ENCODE measurements at regions not wholly inside any gene's neighbourhood (a gene's known extent, or its start where the extent isn't known, plus 50 kb on each side); places are given as distances from the start of the nearest gene placed in this dataset.

DNA sequence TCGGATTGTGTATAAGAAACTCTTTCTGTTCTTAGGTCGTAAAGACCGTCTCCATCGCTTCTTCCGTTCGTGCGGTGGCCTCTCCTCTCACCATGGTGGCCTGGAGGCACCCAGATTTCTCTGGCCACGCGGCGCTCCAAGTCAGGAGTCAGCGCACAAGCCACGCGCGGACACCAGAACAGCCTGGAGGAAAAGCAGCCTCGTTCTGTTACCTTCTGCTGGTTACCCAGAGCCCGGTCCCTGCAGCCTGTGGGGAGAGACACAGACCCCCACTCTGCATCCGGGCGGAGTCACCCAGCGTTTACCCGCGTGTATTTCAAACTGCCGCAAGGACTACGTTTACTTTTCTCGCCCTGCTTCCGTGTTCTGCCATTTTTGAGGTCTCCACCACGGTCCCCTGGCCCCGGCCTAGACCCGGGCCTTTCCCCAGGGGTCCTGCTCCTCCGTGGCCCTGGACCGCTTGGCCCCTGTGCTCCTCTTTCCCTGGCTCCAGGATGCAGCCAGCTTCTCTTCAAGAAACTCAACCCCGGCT lies 776.1 kb downstream of the BRD1 start:
- DNase-seq = no peak

DNA sequence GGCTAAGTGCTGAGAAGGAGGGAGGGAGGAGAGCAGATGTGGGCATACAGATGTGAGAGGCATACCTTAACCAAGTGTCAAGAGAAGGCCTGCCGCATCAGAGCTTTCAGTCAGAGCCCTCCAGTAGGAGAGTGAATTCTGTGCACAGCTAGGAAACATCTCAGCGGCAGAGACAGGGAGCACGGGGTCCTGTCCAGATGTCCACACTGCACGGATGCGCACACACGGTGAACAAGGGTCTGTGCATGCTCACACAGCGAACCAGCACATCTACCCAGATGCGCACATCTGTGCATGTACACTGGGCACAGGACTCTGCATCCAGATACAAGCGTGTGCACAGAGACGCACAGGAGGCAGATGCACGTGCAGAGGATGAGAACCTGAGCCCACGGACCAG lies 778.0 kb downstream of the BRD1 start:
- no peak for DNase-seq

DNA sequence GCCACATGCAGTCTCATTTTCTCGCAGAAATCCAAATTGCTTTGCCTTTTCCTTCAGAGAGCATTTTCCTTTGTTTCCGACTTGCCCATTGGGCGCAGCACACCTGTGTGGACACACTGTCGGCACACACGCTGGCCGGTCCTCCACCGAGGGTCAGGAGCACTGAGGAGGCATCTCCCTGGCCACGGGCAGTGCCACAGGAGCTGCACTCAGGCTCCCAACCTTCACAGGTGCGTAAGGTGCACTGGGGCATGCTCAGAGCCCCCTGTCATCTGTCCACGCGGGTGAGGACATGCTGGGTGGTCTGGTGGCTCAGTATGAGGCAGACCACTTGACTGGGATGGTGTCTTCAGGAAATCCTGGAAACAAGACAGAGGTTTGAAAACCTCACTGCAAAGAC lies 779.1 kb downstream of the BRD1 start:
- DNase-seq = no peak

DNA sequence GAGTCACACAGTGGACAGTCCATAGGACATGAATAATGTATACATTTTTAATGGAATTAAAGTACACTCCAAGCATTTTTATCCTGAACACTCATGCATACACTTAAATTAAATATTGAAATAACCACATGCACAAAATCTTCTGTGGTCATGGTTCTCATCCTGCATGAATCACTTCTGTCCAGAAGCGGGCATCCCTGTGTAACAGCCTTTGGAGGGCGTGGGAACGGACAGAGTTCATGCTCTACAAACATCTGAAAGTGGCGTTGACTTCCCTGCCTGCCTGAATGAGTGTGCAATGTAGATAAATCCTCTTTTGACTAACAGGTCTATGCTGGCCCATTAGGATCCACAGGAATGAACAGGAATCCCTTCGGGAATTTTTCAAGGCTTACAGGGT lies 780.2 kb downstream of the BRD1 start:
- DNase-seq = no peak

DNA sequence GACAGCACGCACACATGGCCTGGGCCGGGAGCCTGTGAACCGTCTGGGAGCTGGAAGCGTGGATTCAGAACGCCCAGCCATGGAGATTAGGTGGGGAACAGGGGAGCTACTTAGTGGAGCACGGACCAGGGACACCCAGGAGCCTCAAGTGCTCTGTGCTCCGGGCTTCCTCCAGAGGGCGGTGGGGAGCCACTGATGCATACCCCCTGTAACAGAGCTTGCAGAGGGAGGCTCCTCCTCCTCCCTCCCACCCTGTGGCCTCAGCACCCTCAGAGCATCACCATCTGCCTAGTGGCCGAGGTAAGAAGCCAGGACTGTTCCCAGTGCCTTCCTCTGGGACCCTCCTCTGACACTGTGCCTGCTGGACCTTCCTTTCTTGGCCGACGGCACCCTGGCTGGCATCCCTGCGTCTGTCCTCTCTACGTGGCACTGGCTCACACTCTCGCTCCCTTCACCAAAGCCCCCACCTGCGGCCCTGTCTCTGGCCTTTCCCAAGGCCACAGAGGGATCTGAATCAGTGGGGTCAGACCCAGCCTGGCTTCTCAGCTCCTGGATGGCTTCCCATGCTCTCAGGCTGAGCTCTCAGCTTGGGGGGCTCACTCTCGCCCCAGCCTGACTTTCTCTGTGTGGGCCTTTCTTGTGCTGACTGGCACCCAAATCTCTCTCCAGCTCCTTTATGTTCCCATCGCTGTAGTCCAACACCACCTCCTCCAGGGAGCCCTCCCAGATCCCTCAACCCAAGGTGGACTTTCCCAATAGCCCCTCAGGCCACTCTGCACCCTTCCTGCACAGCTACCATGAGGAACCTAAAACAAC lies 780.9 kb downstream of the BRD1 start:
- no peak for DNase-seq

DNA sequence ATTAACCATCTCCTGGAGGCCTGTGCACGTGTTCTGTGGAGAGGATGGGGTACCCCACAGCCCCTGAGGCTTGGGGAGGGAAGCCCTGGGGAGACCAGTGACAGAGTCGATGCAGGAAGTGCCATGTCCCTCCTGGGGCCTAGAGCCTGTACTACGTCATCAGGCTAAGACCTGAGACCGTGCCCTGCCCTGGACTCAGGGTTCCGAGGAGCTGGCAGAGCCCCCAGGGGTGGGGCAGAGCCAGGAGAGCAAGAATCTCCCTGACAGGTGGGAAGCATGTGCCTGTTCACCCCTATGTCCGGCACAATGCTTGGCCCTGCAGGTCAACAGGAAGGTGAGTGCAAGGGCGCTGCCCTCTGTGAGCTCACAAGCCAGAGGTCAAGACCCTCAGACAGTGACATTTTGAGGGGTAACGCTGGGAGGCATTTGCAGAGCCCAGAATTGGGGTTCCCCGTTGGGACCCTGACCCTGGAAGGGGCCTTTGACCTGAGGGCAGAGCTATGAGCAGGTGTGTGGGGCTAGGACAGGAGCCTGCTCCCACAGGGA lies 781.6 kb downstream of the BRD1 start:
- DNase-seq = no peak

DNA sequence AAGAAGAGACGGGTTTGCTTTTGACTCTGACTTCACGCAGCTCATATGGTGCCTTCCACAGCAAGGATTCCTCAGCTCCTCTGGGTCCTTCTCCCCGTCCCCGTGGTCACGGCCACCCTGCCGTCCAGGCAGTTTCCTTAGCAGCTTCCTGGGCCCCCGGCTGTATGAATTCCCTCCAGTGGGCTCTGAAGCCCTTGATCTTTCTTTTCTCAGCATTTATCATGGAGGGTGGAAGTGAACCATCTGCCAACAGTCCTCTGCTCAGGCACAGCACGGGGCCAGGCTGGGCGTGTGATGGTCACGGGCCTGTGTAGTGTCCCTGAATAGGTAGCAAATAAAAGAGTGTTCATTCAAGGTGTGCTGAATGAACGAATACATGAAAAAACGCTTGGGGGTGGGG lies 782.4 kb downstream of the BRD1 start:
- no peak for DNase-seq

DNA sequence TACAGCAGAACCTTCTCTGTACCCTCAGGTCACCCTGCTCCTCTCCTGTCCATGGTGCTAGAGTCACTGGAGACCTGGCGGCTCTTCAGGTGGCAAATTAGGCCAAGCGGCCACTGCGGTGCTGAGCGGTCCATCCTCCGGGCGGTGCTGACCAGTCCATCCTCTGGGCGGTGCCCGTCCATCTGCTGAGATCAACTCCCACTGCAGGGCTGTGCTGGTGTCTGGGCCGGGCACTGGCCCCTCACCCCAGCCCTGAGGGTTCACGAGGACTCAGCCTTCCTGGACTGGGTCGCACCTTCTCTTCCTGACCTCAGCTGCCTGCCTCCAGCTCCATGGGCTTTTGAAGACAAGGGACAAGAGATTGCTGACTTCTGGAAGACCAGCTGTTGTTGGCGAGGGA lies 782.9 kb downstream of the BRD1 start:
- no peak for DNase-seq

DNA sequence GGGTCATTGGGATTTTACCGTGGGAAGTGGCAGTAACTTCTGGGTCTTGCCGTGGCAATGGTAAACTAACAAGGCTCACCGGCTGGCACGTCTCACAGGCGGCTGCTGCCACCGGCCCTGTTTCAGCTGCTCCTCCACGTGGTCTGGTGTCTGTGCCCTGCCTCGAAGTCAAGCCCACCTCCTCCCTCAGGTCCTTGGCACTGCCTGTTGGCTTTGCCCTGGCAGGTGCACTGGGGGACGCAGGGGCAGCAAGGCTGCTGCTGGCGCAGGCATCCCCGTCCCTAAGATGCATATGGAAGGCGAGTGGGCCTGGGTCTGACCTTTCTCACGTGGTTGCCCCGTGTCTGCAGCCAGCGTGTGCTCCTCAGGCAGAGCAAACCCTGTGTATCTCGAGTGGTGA lies 783.6 kb downstream of the BRD1 start:
- no peak for DNase-seq

DNA sequence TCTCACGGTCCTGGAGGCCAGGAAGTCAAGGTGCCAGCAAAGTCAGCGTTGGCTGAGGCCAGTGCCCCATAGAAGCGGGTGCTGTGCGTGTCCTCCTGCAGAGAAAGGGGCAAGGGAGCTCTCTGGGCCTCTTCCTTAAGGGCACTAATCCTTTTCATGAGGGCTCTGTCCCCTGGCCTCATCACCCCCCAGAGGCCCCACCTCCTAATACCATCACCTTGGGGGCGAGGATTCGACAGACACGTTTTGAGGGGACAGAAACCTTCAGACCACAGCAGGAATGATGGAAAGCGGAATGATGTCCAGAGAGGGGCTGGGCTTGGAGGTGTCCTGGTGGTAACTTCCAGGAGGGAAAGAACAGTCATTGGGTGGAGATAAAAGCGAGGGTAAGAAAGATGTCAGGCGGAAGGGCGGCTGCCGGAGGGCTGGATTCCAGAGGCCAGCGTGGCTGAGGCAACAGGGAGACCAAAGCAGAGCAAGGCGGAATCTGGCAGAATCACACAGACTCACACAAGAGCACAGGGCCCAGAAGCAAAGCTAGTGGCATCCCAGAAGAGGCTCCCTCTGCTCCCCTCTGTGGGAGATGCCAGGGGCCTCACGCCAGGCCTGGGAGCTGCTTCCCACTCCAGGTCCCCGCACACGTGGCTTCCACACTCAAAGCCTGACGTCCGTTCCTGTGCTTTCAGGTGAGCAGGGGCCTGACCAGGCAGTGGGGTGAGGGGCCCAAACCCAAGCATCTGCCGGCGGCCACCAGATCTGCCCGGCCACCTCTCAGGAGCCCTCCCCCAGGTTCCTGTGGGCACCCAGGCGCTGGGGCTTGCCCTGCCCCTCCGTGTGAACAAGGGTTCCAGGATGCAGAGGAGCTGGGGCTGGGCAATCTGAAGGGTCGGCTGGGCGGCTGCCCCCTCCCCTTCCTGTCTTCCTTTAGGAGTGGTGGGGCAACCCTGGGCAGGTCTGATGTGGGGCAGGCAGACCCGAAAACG lies 784.5 kb downstream of the BRD1 start:
- no peak for DNase-seq

DNA sequence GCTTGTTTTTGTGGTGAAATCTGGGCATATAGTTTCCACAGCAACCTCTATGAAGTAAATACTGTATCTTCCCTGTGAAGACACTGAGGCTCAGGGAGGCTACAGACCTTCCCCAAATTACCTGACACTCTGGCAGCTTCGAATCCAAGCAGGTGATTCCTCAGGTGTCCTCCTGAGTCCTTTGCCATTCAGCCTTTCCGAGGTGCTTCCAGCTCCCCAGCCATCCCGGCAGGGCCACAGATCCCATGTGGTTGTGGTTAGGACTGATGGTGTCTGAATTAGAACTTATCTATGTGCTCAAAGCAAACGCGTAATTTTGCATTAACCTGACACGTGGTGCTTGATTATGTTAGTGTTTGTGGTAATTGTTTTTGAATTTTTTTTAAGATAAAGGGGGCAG lies 785.6 kb downstream of the BRD1 start:
- DNase-seq = no peak

DNA sequence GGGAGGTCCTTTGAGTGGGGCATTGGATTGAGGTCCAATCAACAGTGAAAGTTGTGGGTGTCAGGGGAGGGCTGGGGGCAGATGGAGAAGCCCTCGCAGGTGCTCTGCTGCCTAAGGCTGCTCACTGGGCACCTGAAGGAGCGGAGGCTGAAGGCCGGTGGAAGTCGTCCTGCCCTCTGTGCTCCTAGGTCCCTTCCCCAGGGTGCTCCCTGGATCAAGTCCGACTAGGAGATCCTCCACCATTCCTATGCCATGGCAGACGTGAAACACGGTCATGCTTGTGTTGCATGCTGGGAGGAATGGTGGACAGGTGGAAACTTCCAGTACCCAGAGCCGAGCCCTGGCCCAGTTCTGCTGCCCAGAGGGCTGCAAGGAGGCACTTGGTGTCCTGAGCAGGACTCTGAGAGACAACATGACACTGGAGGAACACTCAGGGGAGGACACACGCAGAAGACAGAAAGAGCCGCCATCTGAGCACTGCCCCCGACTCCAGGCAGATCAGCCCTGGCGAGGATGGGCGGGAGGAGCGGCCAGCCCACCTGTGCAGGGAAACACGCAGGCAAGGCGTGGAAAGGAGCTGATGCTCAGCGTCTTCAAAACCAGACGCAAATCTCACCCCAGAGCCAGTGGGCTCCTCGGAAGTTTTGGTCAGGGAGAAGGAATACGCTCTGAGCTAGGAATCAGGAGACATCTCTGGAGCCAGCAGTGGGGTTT lies 786.8 kb downstream of the BRD1 start:
- no peak for DNase-seq

DNA sequence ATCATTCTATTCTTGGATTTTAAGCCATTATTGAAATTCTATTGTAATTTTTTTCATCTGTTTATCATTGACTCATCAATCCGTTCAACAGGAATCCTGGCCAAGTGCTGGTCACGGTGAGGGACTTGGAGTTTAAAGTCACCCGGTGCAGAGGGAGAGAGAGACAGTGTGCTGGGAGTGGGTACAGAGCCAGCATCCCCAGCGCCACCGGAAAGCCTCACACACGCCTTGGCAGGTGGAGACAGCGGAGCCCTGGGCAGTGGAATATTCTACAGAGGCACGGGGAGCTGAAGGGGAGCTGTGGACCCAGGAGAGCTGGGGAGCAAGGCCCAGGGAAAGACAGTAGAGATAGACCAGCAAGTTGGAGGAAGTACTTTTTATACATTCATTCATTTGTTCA lies 787.6 kb downstream of the BRD1 start:
- DNase-seq = no peak

DNA sequence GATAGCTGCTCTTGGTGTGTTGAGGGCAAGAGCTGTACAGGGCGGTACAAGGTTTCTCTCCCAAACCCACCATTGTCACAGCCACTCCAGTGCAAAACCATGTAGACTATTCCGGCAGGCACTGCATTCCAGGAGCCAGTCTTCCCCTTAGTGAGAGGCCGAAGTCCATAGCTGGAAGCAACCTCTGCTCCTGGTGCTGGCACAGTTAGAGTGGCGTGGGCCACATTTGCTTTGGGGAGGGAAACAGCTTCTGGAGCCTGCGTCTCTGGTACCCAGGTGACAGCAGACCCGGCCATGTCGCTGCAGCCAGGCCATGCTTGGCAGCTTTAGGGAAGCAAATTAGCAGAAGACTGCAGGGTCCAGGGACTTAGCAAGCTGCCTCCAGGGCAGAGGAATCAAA lies 788.0 kb downstream of the BRD1 start:
- no peak for DNase-seq

DNA sequence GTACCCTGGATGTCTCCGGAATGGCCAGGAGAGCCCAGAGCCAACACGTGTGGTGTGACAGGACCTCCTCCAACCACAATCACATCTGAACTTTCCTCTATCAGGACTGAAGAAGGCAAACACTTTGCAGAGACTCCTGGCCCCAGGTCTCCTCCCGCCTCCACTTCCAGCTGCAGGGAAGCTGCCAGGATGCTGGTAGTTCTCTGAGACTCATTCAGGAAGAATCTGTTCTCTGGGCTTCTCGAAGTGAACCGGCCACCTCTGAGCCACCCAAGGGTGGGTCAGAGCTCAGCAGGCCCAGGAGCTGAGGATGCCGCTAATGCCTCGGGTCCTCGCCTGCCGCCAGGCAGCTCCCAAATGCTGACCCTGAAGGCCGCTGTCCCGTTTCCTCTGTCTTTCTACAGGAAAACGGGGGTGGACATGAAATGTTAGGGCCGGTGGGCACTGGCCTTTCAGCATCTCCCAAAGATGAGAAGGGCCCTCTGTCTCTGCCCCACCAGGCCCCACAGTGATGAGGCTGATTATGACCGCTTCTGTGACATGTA lies 789.9 kb downstream of the BRD1 start:
- no peak for DNase-seq

DNA sequence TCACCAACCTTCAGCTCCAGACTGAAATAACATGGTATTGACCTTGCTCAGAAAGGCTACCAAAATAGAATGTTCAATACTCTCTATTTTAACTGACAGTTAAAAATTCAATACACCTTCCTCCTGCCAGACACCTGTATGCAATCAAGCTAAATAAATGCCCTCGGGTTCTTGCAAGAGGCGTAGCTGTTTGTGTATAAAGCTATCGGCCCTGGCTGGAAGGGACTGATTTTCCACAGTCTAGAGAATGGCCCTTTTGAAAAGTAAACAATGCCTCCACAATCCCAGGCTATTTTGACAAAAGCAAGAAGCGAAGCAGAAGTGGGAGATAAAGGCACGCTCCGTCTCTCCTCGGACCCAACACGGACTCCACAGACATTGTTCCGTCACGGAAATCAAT lies 791.2 kb downstream of the BRD1 start:
- no peak for DNase-seq

DNA sequence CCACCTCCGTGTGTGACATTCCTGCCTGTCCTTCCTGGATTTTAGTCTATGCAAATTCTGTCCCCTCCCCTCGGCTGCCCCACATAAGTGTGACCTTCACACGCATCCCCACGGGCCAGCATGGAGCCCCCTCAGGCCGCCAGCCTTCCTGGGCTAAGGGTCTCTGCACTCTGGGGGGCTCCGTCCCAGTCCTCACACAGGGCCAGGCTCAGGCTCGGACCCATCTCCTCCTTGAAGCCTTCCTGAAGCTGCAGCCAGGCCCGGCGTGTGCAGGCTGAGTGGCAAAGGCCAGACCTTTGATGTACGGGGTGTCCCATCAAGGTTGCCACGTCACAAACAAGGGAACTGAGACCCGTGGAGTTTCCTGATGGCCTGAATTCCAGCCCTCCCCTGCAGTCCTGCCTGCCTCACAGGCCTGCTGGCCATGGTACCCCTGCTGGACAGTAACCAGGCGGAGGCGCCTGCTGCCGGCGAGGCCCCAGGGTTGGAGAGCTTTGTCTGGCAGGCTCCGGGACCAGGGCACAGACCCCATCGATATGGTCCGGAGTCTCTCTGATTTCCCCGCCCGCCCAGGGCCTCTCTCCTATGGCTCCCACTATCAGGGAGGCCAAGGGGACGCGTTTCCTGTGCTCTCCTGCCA lies 791.7 kb downstream of the BRD1 start:
- no peak for DNase-seq

DNA sequence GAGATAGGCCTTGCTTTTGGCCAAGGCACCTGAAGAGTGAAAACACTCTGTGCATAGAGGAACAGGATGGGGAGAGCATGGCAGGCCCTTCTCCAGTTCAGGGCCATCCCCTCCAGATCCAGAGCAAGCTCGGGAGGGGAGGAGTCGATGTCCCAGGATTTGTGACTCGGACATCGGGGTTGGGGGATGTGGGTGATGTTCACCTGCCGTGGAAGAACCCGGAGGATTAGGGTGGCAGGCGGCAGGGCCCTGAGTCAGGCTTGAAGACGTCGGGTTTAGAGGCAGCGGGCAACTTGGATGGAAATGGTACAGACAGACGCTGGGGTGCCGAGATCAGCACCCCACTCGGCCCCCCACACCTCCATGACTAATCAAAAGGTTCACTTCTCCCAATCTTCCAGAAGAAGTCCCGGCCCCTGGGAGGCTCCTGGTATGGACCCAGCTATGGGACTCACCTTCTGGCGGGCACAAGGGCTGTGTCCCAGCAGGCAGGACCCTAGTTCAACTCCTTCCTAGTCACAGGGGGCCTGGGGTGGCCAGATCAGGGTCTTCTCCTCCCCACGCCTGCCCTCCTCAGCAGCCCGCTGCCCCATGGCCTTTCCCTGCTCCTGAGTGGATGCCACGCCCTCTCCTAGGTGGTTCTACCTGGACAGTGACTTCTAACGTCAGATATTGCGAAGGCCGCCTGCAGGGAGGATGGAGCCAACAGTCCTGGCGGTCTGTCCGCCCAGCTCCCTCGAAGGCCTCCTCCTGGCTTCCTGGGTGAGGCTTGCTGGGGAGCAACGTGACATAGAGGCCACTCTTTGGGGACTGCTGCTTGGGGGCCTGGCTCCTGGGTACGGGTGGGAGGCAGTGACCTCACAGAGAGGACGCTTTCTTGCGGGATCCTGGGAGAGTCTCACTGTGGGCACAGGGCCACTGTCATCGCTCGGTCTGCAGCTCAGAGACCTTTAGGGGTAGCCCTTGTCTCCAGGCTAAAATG lies 792.5 kb downstream of the BRD1 start:
- DNase-seq = no peak

DNA sequence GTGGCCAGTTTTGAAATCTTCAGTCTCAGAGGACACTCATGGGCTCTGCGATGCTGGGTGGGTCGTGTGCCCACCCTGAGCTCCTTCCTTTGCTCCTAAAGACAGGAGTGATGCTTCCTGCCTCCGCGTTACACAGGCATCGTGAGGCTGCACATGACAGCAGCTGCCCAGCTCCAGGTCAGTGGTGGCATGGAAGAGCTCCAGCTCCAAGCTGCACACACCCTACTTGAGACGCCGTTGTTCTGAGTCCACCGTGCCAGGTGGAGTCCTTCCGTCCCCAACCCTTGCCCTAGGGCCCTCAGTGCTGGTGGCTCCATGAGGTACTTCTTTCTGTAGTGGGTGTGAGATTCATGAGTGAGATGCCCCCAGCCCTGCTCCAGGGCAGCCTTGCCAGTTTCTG lies 794.1 kb downstream of the BRD1 start:
- no peak for DNase-seq

DNA sequence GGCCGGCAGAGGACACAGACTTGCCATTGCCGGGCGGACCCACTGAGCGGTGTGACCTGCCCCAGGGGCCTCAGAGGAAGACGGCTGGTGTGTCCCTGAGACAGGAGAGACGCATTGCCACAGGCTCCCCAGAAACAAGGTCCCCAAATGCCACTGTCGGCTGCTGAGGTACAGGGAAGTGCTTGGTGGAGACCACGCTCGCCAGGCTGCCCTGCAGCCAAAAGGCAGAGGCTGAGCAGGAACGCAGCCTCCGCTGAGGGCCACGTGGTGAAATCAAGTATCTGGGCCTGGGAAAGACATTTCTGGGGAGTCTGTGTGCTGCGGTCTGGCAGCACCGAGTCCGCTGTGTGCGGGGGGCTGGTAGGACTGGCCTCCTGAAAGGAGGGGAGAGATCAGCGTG lies 794.9 kb downstream of the BRD1 start:
- DNase-seq = no peak

All from NCI-H1417 treated with DMSO at 0.1 percent for 48 hours (cell line).